Suppressor macrophage (primary cell): ENCODE measurements at regions not wholly inside any gene's neighbourhood (a gene's known extent, or its start where the extent isn't known, plus 50 kb on each side); places are given as distances from the start of the nearest gene placed in this dataset.
"Not testable (repeated sequence)": the region's sequence is repeated elsewhere in the genome, so short reads cannot be mapped to it uniquely, and the experiment has no call there.

Experiments used
- DNase-seq, 4 experiments: peaks; one replicate each; pipeline ENCODE4 v3.0.0-alpha.2; 2020 to 2022

- peak in 1 of 4 experiments; percentile 18 for DNase-seq
Observed at GRCh38 chr5:143524338-143524945, 121.0 kb upstream of the NR3C1 start.

- DNase-seq, result no peak
Observed at GRCh38 chr5:143521846-143522400, 118.4 kb upstream of the NR3C1 start.

GRCh38 chr5:143521141-143521540, 117.7 kb upstream of the NR3C1 start:
- DNase-seq, result no peak

- not testable (repeated sequence) for DNase-seq
Observed at GRCh38 chr5:143519215-143519614, 115.7 kb upstream of the NR3C1 start.

GRCh38 chr5:143517824-143518223, 114.3 kb upstream of the NR3C1 start:
- not testable (repeated sequence) for DNase-seq

GRCh38 chr5:143516249-143516648, 112.8 kb upstream of the NR3C1 start:
- no peak for DNase-seq

GRCh38 chr5:143515829-143516228, 112.3 kb upstream of the NR3C1 start:
- no peak for DNase-seq

- no peak for DNase-seq
Observed at GRCh38 chr5:143514616-143515335, 111.3 kb upstream of the NR3C1 start.

- no peak for DNase-seq
Observed at GRCh38 chr5:143513720-143514119, 110.2 kb upstream of the NR3C1 start.

GRCh38 chr5:143511736-143512135, 108.2 kb upstream of the NR3C1 start:
- DNase-seq, result no peak

GRCh38 chr5:143509758-143510221, 106.3 kb upstream of the NR3C1 start:
- DNase-seq, result no peak

- peak in 1 of 4 experiments; percentile 14 for DNase-seq
Observed at GRCh38 chr5:143506836-143507552, 103.5 kb upstream of the NR3C1 start.

GRCh38 chr5:143505934-143506333, 102.4 kb upstream of the NR3C1 start:
- no peak for DNase-seq

GRCh38 chr5:143505354-143505753, 101.9 kb upstream of the NR3C1 start:
- no peak for DNase-seq

GRCh38 chr5:143501310-143502044, 98.0 kb upstream of the NR3C1 start:
- no peak for DNase-seq

- DNase-seq, result no peak
Observed at GRCh38 chr5:143499480-143500114, 96.1 kb upstream of the NR3C1 start.

- DNase-seq, result no peak
Observed at GRCh38 chr5:143498821-143499220, 95.3 kb upstream of the NR3C1 start.

- DNase-seq, result no peak
Observed at GRCh38 chr5:143497749-143498148, 94.3 kb upstream of the NR3C1 start.

- DNase-seq, result no peak
Observed at GRCh38 chr5:143496943-143497342, 93.5 kb upstream of the NR3C1 start.

GRCh38 chr5:143495821-143496275, 92.4 kb upstream of the NR3C1 start:
- peak; percentile 56 to 86 (median 70) for DNase-seq

GRCh38 chr5:143495110-143495509, 91.6 kb upstream of the NR3C1 start:
- peak in 3 of 4 experiments; percentile 21 to 52 (median 23) for DNase-seq

GRCh38 chr5:143494595-143494994, 91.1 kb upstream of the NR3C1 start:
- DNase-seq, result no peak
